SK-N-SH (cell line): ENCODE measurements at regions not wholly inside any gene's neighbourhood (a gene's known extent, or its start where the extent isn't known, plus 50 kb on each side); places are given as distances from the start of the nearest gene placed in this dataset.

ENCODE experiments used
- CTCF ChIA-PET: fragments of 300-600, 350-600 bp; formaldehyde crosslinking; extraction: SDS; loops from one replicate; lab custom pipeline; 2021; lab: Yijun Ruan, JAX
- POLR2A ChIA-PET: fragments of 350-600 bp; sonication (Branson Sonifier 250); formaldehyde crosslinking; extraction: SDS; loops from one replicate; lab custom pipeline; 2020; ENCODE audit warnings: antibody characterized with exemption, inconsistent platforms; lab: Yijun Ruan, JAX
- DNase-seq: peaks from one replicate; pipeline ENCODE4 v3.0.0; 2012
- H2AFZ ChIP-seq: fragments of 200-600 bp; sonication (generic); 2 replicates; pipeline ENCODE4 v1.8.1; 2016; ENCODE audit warnings: antibody characterized with exemption, mild to moderate bottlenecking, low read depth
- H3F3A ChIP-seq: fragments of 200-600 bp; sonication (generic); replicated peaks from 2 replicates; pipeline ENCODE3; 2016; ENCODE audit warnings: antibody characterized with exemption, mild to moderate bottlenecking; ENCODE audit not compliant: insufficient read depth
- H3K27ac ChIP-seq, 2 experiments: fragments of 200-500 bp in 1 of 2; fragments of 200-600 bp in 1 of 2; sonication (Bioruptor generic) in 1 of 2; sonication (generic), shearing (Covaris generic) in 1 of 2; 2 replicates each; pipeline versions ENCODE4 v1.5.1 to v1.6.1; 2014 to 2016; ENCODE audit warnings: low read depth in 2 of 2, inconsistent platforms in 1 of 2, low read length in 1 of 2, mild to moderate bottlenecking in 1 of 2, mixed read lengths in 1 of 2
- H3K27me3 ChIP-seq: fragments of 200-600 bp; sonication (generic), shearing (Covaris generic); 2 replicates; pipeline ENCODE4 v1.6.1; 2016; ENCODE audit warnings: mixed run types; ENCODE audit not compliant: insufficient read depth
- H3K36me3 ChIP-seq, 2 experiments: fragments of 200-500 bp in 1 of 2; fragments of 200-600 bp in 1 of 2; sonication (Bioruptor generic) in 1 of 2; sonication (generic) in 1 of 2; replicated peaks in 1 of 2; 2 replicates each; pipeline versions ENCODE3 to v1.5.1; 2014 to 2016; ENCODE audit warnings: low read length in 1 of 2, mild to moderate bottlenecking in 1 of 2; ENCODE audit not compliant: insufficient read depth in 2 of 2, control insufficient read depth in 1 of 2
- H3K4me1 ChIP-seq, 2 experiments: fragments of 200-500 bp in 1 of 2; fragments of 200-600 bp in 1 of 2; sonication (Bioruptor generic) in 1 of 2; sonication (generic), shearing (Covaris generic) in 1 of 2; 2 replicates each; pipeline versions ENCODE4 v1.5.1 to v1.6.1; 2014 to 2016; ENCODE audit warnings: low read depth in 1 of 2, low read length in 1 of 2, mixed run types in 1 of 2; ENCODE audit not compliant: insufficient read depth in 2 of 2, control insufficient read depth in 1 of 2
- H3K4me2 ChIP-seq: fragments of 200-600 bp; sonication (generic), shearing (Covaris generic); 2 replicates; pipeline ENCODE4 v1.6.1; 2017; ENCODE audit warnings: mixed run types
- H3K4me3 ChIP-seq, 2 experiments: fragments of 200-500 bp in 1 of 2; fragments of 200-600 bp in 1 of 2; sonication (Bioruptor generic) in 1 of 2; sonication (generic), shearing (Covaris generic) in 1 of 2; 2 replicates each; pipeline versions ENCODE4 v1.5.1 to v1.8.1; 2014 to 2016; ENCODE audit warnings: low read depth in 2 of 2, inconsistent platforms in 1 of 2, low read length in 1 of 2, mild to moderate bottlenecking in 1 of 2, mixed read lengths in 1 of 2, moderate library complexity in 1 of 2
- H3K79me2 ChIP-seq: fragments of 200-600 bp; sonication (generic); 2 replicates; pipeline ENCODE4 v1.8.1; 2017; ENCODE audit warnings: mild to moderate bottlenecking; ENCODE audit not compliant: insufficient read depth
- H3K9ac ChIP-seq: fragments of 200-600 bp; sonication (generic); 2 replicates; pipeline ENCODE4 v1.6.1; 2017; ENCODE audit warnings: mixed run types
- H3K9me2 ChIP-seq: fragments of 200-600 bp; sonication (generic); 2 replicates; pipeline ENCODE4 v1.6.1; 2017; ENCODE audit warnings: mixed run types
- H3K9me3 ChIP-seq: fragments of 200-600 bp; sonication (generic); 2 replicates; pipeline ENCODE4 v1.6.1; 2017; ENCODE audit warnings: mixed run types, mild to moderate bottlenecking, moderate library complexity
- H4K20me1 ChIP-seq: fragments of 200-600 bp; sonication (generic); 2 replicates; pipeline ENCODE4 v1.6.1; 2017; ENCODE audit warnings: mild to moderate bottlenecking, mixed run types; ENCODE audit not compliant: insufficient read depth
- EP300 ChIP-seq, 2 experiments: IDR thresholded peaks; 2 replicates each; pipeline versions ENCODE4 v1.4.0 to v1.6.1; 2012; ENCODE audit warnings: borderline replicate concordance in 1 of 2, low read depth in 1 of 2, low read length in 1 of 2
- EZH2phosphoT487 ChIP-seq: fragments of 200-600 bp; sonication (generic); IDR thresholded peaks from 2 replicates; pipeline ENCODE4 v1.6.1; 2017; ENCODE audit warnings: low read depth, mixed run types, mild to moderate bottlenecking, antibody characterized with exemption, moderate library complexity, borderline replicate concordance
- FOXJ3 ChIP-seq: sonication (generic); formaldehyde crosslinking; IDR thresholded peaks from 2 replicates; pipeline ENCODE4 v1.5.1; 2020; ENCODE audit warnings: mild to moderate bottlenecking, missing genetic modification reagents
- GATA2 ChIP-seq: sonication (generic); formaldehyde crosslinking; IDR thresholded peaks from 2 replicates; pipeline ENCODE4 v1.5.0; 2020; ENCODE audit warnings: mild to moderate bottlenecking, missing genetic modification reagents
- MAX ChIP-seq: IDR thresholded peaks from 2 replicates; pipeline ENCODE4 v1.4.0; 2012; ENCODE audit warnings: low read depth
- POLR2AphosphoS5 ChIP-seq: IDR thresholded peaks from 2 replicates; pipeline ENCODE4 v1.6.1; 2012; ENCODE audit warnings: low read depth, low read length
- RCOR1 ChIP-seq: fragments of 150-350 bp; IDR thresholded peaks from 2 replicates; pipeline ENCODE4 v1.6.1; 2017; ENCODE audit warnings: antibody characterized with exemption, low read length
- REST ChIP-seq: IDR thresholded peaks from 2 replicates; pipeline ENCODE4 v1.6.1; 2012; ENCODE audit warnings: mild to moderate bottlenecking, low read depth, low read length, moderate library complexity
- RFX5 ChIP-seq: IDR thresholded peaks from 2 replicates; pipeline ENCODE4 v1.6.1; 2012; ENCODE audit warnings: mild to moderate bottlenecking, improper control_type of control experiment, low read length
- RXRA ChIP-seq: IDR thresholded peaks from 2 replicates; pipeline ENCODE4 v1.4.0; 2012; ENCODE audit warnings: low read depth, mild to moderate bottlenecking, borderline replicate concordance
- TCF12 ChIP-seq: IDR thresholded peaks from 2 replicates; pipeline ENCODE4 v1.4.0; 2012
- ZBTB33 ChIP-seq: IDR thresholded peaks from 2 replicates; pipeline ENCODE4 v1.4.0; 2012; ENCODE audit warnings: low read depth, borderline replicate concordance
- WGBS: methylation state at CpG from one replicate; pipeline ENCODE4 v1.1.6; 2017; ENCODE audit warnings: low lambda C conversion rate; 5-methylcytosine and 5-hydroxymethylcytosine counted together
- TF ChIP-seq, protein P1 (sequence below): IDR thresholded peaks from 2 replicates; pipeline ENCODE4 v1.4.0; 2012; ENCODE audit warnings: low read depth, borderline replicate concordance
- TF ChIP-seq, protein P2 (sequence below): fragments of 150-350 bp; IDR thresholded peaks from 2 replicates; pipeline ENCODE4 v1.6.1; 2016; ENCODE audit warnings: mild to moderate bottlenecking, low read depth, low read length

- WGBS: 28% methylated on average over 9 of the region's 9 CpGs
- Histone ChIP-seq H3K9me2 (no peaks in the 10 kb centered on the region), H3K4me2 (no peak overlapping the region), H3F3A (no peaks in the 10 kb centered on the region), H4K20me1 (no peaks in the 10 kb centered on the region), H3K79me2 (no peaks in the 10 kb centered on the region), H3K27ac (no peak overlapping the region), H2AFZ (no peak overlapping the region), H3K9me3 (no peaks in the 10 kb centered on the region), H3K4me1 (peaks cover 0 to 12% of the 10 kb centered on the region in 2 experiments; a peak in 1 of 4 replicates), H3K27me3 (no peaks in the 10 kb centered on the region), H3K36me3 (no peaks in the 10 kb centered on the region), H3K9ac (no peak overlapping the region), H3K4me3 (no peak overlapping the region)
- TF ChIP-seq GATA2 (CRISPR knock-in tag) (peak; percentile 63), FOXJ3 (CRISPR knock-in tag) (no peak), EZH2phosphoT487 (no peak), RCOR1 (peak; percentile 78; the same call in 1 of the 2 replicates), EP300 (IDR thresholded peaks at IDR 0.05; ENCODE audit: borderline replicate concordance in 1 of 2, low read depth in 1 of 2, low read length in 1 of 2) (peak in 1 of 2 experiments; percentile 60; a peak in 1 of 4 replicates)
- POLR2A ChIA-PET: no interaction called here
- peak; percentile 27 for DNase-seq
- CTCF ChIA-PET: interaction anchor here (0.8 kb wide), 1 partner anchor 1038 kb away, joined by 3 read pairs; the partner anchor contains the start of gene MAFB
Measured at GRCh38 chr20:39651645-39652325, 689.6 kb downstream of the DHX35 start.

- Histone ChIP-seq H3K4me3 (no peak overlapping the region), H3K36me3 (no peaks in the 10 kb centered on the region), H3F3A (no peaks in the 10 kb centered on the region), H3K4me2 (no peak overlapping the region), H4K20me1 (no peaks in the 10 kb centered on the region), H3K27ac (no peak overlapping the region), H3K27me3 (no peaks in the 10 kb centered on the region), H3K4me1 (peaks cover 0 to 20% of the 10 kb centered on the region in 2 experiments; a peak in 2 of 4 replicates), H3K9me2 (no peaks in the 10 kb centered on the region), H3K9me3 (no peaks in the 10 kb centered on the region), H3K9ac (no peak overlapping the region), H2AFZ (no peak overlapping the region), H3K79me2 (no peaks in the 10 kb centered on the region)
- ChIA-PET POLR2A (no interaction called here), CTCF (no interaction called here)
- TF ChIP-seq, protein P1, sequence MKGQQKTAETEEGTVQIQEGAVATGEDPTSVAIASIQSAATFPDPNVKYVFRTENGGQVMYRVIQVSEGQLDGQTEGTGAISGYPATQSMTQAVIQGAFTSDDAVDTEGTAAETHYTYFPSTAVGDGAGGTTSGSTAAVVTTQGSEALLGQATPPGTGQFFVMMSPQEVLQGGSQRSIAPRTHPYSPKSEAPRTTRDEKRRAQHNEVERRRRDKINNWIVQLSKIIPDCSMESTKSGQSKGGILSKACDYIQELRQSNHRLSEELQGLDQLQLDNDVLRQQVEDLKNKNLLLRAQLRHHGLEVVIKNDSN: no peak
- TF ChIP-seq MAX (no peak), RCOR1 (no peak), TCF12 (no peak), GATA2 (CRISPR knock-in tag) (no peak), RXRA (no peak), REST (no peak), RFX5 (no peak), ZBTB33 (no peak), POLR2AphosphoS5 (no peak)
- TF ChIP-seq, protein P2, sequence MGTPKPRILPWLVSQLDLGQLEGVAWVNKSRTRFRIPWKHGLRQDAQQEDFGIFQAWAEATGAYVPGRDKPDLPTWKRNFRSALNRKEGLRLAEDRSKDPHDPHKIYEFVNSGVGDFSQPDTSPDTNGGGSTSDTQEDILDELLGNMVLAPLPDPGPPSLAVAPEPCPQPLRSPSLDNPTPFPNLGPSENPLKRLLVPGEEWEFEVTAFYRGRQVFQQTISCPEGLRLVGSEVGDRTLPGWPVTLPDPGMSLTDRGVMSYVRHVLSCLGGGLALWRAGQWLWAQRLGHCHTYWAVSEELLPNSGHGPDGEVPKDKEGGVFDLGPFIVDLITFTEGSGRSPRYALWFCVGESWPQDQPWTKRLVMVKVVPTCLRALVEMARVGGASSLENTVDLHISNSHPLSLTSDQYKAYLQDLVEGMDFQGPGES: no peak
- WGBS: 38% methylated on average over 7 of the region's 7 CpGs
- no peak for DNase-seq
Measured at GRCh38 chr20:39646874-39647413, 684.8 kb downstream of the DHX35 start.
